C4-2B (cell line): ENCODE measurements at regions not wholly inside any gene's neighbourhood (a gene's known extent, or its start where the extent isn't known, plus 50 kb on each side); places are given as distances from the start of the nearest gene placed in this dataset.

Experiments used
- H3K27ac ChIP-seq: fragments of 450-650 bp; 2 replicates; pipeline ENCODE4 v1.5.1; 2017
- CTCF ChIP-seq: fragments of 450-650 bp; conservative IDR thresholded peaks from 2 replicates; pipeline ENCODE4 v1.5.1; 2017; ENCODE audit warnings: mild to moderate bottlenecking
- ZFX ChIP-seq: fragments of 450-650 bp; IDR thresholded peaks from 2 replicates; pipeline ENCODE4 v1.6.1; 2017

GRCh38 chr9:108703429-108703828, 152.4 kb downstream of the ACTL7B start:
- no peak for TF ChIP-seq CTCF
- no peak for TF ChIP-seq ZFX
- no peak overlapping the region for H3K27ac ChIP-seq

DNA sequence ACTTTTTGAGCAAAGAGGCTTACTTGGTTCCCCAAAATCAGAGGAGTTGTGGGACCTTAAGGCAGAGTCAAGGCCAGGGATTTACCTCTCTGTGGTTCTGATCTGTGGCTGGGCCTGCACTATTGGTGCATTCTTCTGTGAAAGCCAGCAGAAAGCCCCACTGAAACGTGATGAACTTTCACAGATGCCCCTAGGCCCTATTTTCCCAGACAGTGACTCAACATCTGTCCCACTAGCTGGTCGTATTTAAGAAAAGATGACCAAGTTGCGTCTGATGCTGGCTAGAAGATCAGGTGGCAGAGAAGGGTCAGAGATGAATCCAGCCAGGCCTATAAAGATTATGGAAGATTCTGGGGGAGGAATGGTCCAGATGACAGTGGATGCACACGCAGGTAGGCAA, 153.1 kb downstream of the ACTL7B start:
- no peak for TF ChIP-seq CTCF
- TF ChIP-seq ZFX, result no peak
- H3K27ac ChIP-seq, result no peak overlapping the region

- TF ChIP-seq ZFX, result no peak
- TF ChIP-seq CTCF, result no peak
- no peak overlapping the region for H3K27ac ChIP-seq
Observed at GRCh38 chr9:108698801-108699200, 157.0 kb downstream of the ACTL7B start.

GRCh38 chr9:108698231-108698630, 157.6 kb downstream of the ACTL7B start:
- TF ChIP-seq CTCF (no peak), ZFX (no peak)
- H3K27ac ChIP-seq, result no peak overlapping the region

- H3K27ac ChIP-seq, result no peak overlapping the region
- no peak for TF ChIP-seq CTCF
- TF ChIP-seq ZFX, result no peak
Observed at GRCh38 chr9:108696156-108696555, 159.6 kb downstream of the ACTL7B start.

DNA sequence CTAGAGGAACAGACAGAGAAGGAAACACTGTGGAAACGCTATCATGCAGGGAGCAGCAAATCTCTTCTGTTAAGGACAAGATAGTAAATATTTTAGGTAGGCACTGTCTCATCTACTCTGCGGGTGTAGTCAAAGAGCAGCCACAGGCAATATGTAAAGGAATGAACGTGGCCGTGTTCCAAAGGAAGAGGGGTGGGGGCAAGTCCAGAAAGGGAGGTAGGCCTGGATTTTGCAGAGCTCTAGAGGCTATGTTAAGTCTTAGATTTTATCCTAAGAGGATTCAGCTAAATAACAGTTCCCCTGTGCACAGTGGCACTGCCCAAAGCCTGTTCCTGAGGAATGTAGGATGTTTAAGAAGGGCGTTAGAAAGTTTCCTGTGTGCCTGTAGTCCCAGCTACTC, 161.6 kb downstream of the ACTL7B start:
- TF ChIP-seq CTCF (no peak), ZFX (no peak)
- H3K27ac ChIP-seq, result no peak overlapping the region

- TF ChIP-seq CTCF (no peak), ZFX (no peak)
- no peak overlapping the region for H3K27ac ChIP-seq
Observed at GRCh38 chr9:108691614-108692013, 164.2 kb downstream of the ACTL7B start.

DNA sequence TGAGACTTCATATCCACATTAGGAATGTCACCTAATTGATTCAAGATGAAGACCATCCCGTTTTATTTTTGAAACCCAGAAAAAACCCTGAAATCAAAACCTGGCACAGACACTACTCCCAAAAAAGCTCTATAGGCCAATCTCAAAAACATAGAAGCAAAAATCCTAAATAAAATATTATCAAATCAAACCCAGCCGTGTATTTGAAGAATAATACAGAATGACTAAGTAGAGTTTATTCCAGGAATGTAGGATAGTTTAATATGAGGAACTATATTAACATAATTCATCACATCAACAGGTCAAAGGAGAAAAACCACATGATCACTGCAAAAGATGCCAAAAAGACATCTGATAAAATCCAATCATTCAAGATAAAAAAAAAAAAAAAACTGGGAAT, 167.1 kb downstream of the ACTL7B start:
- TF ChIP-seq CTCF (no peak), ZFX (no peak)
- no peak overlapping the region for H3K27ac ChIP-seq
